Stimulated activated CD4-positive, alpha-beta T cell treated with anti-CD3 and anti-CD28 coated beads, Interleukin-4, amount 100 ng/mL, for 4 hours (primary cell): ENCODE measurements at regions not wholly inside any gene's neighbourhood (a gene's known extent, or its start where the extent isn't known, plus 50 kb on each side); places are given as distances from the start of the nearest gene placed in this dataset.

ENCODE experiments used
- DNase-seq, 2 experiments: peaks; one replicate each; pipeline ENCODE4 v3.0.0-alpha.2; 2020

GRCh38 chr9:127553793-127554192 is 58.3 kb upstream of the STXBP1 start:
- DNase-seq: no peak

GRCh38 chr9:127554966-127555839 is 56.9 kb upstream of the STXBP1 start:
- DNase-seq: no peak

GRCh38 chr9:127555840-127556820 is 55.9 kb upstream of the STXBP1 start:
- peak; percentile 31 to 59 for DNase-seq

GRCh38 chr9:127556871-127557270 is 55.2 kb upstream of the STXBP1 start:
- no peak for DNase-seq

- DNase-seq: no peak
Measured at GRCh38 chr9:127557466-127557869, 54.6 kb upstream of the STXBP1 start.

GRCh38 chr9:127557998-127558546 is 54.0 kb upstream of the STXBP1 start:
- no peak for DNase-seq

- DNase-seq: no peak
Measured at GRCh38 chr9:127558581-127559246, 53.4 kb upstream of the STXBP1 start.

- DNase-seq: no peak
Measured at GRCh38 chr9:127559247-127559680, 52.8 kb upstream of the STXBP1 start.

GRCh38 chr9:127561491-127562278 is 50.4 kb upstream of the STXBP1 start:
- DNase-seq: no peak
